ENCODE measurements at regions not wholly inside any gene's neighbourhood (a gene's known extent, or its start where the extent isn't known, plus 50 kb on each side); places are given as distances from the start of the nearest gene placed in this dataset.

GRCh38 chr4:79661196-79661595 lies 253.2 kb upstream of the GK2 start:
- TF ChIP-seq SUZ12 (IDR thresholded peaks at IDR 0.05; ENCODE audit: extremely low read depth, insufficient read depth, insufficient read length): no peak
- no peak for TF ChIP-seq YY1 (IDR thresholded peaks at IDR 0.05; ENCODE audit: insufficient read depth, insufficient read length)
